ENCODE measurements at regions not wholly inside any gene's neighbourhood (a gene's known extent, or its start where the extent isn't known, plus 50 kb on each side); places are given as distances from the start of the nearest gene placed in this dataset.

GRCh38 chr4:137015426-137016409 lies 516.6 kb downstream of the PCDH18 start:
- TF ChIP-seq CTCF (IDR thresholded peaks at IDR 0.05; ENCODE audit: insufficient read depth, low read depth, low read length, missing control alignments) = no peak
- DNase-seq (ENCODE audit: low read depth) = no peak

GRCh38 chr4:137000432-137000831 lies 531.9 kb downstream of the PCDH18 start:
- TF ChIP-seq CTCF (IDR thresholded peaks at IDR 0.05; ENCODE audit: insufficient read depth, low read depth, low read length, missing control alignments) = no peak
- no peak overlapping the region for H3K4me3 ChIP-seq (ENCODE audit: low read depth, low read length)
- no peak for DNase-seq (ENCODE audit: low read depth)

More at GRCh38 chr4:137015426-137016409, 516.6 kb downstream of the PCDH18 start:
- H3K4me3 ChIP-seq (ENCODE audit: low read depth, low read length) = no peak overlapping the region

GRCh38 chr4:136992032-136992431 lies 540.3 kb downstream of the PCDH18 start:
- no peak overlapping the region for H3K4me3 ChIP-seq (ENCODE audit: low read depth, low read length)

GRCh38 chr4:136985683-136986082 lies 546.6 kb downstream of the PCDH18 start:
- no peak for TF ChIP-seq CTCF (IDR thresholded peaks at IDR 0.05; ENCODE audit: insufficient read depth, low read depth, low read length, missing control alignments)
- H3K4me3 ChIP-seq (ENCODE audit: low read depth, low read length) = no peak overlapping the region
- no peak for DNase-seq (ENCODE audit: low read depth)

More at GRCh38 chr4:136992032-136992431, 540.3 kb downstream of the PCDH18 start:
- DNase-seq (ENCODE audit: low read depth) = no peak
- no peak for TF ChIP-seq CTCF (IDR thresholded peaks at IDR 0.05; ENCODE audit: insufficient read depth, low read depth, low read length, missing control alignments)

- H3K4me3 ChIP-seq (ENCODE audit: low read depth, low read length) = no peak overlapping the region
- DNase-seq (ENCODE audit: low read depth) = no peak
- TF ChIP-seq CTCF (IDR thresholded peaks at IDR 0.05; ENCODE audit: insufficient read depth, low read depth, low read length, missing control alignments) = no peak
Measured at GRCh38 chr4:136967069-136967468, 565.2 kb downstream of the PCDH18 start.

GRCh38 chr4:136965478-136965877 lies 566.8 kb downstream of the PCDH18 start:
- DNase-seq (ENCODE audit: low read depth) = no peak
- TF ChIP-seq CTCF (IDR thresholded peaks at IDR 0.05; ENCODE audit: insufficient read depth, low read depth, low read length, missing control alignments) = no peak
- H3K4me3 ChIP-seq (ENCODE audit: low read depth, low read length) = no peak overlapping the region
